ENCODE measurements at regions not wholly inside any gene's neighbourhood (a gene's known extent, or its start where the extent isn't known, plus 50 kb on each side); places are given as distances from the start of the nearest gene placed in this dataset.

GRCh38 chr11:80255021-80255420 lies 814.2 kb upstream of the TENM4 start:
- ATAC-seq (no peak), FAIRE-seq (no peak), DNase-seq (ENCODE audit: low read depth in 1 of 2, low spot score in 1 of 2) (no peak)
- CTCF ChIA-PET, result no interaction called here
- H3K4me1 ChIP-seq, result no peaks in the 10 kb centered on the region
- no peaks in the 10 kb centered on the region for H3K9me3 ChIP-seq
- no peak overlapping the region for H3K27ac ChIP-seq
- no peak overlapping the region for H3K4me3 ChIP-seq
- POLR2A ChIA-PET, result no interaction called here
- TF ChIP-seq SMC3 (IDR thresholded peaks at IDR 0.05) (no peak), MAZ (IDR thresholded peaks at IDR 0.05; ENCODE audit: borderline replicate concordance, low read depth, low read length) (no peak)
- no peak overlapping the region for H3K4me2 ChIP-seq

GRCh38 chr11:80241766-80242165 lies 800.9 kb upstream of the TENM4 start:
- no peak overlapping the region for H3K4me3 ChIP-seq
- CTCF ChIA-PET, result no interaction called here
- no peaks in the 10 kb centered on the region; the same call in 2 of the 3 replicates for H3K9me3 ChIP-seq
- FAIRE-seq (no peak), DNase-seq (ENCODE audit: low read depth in 1 of 2, low spot score in 1 of 2) (no peak), ATAC-seq (no peak)
- POLR2A ChIA-PET, result no interaction called here
- H3K27ac ChIP-seq, result no peak overlapping the region
- TF ChIP-seq RAD21 (conservative IDR thresholded peaks at IDR 0.05 in 1 of 2, IDR thresholded peaks at IDR 0.05 in 1 of 2) (no peak), PBX3 (IDR thresholded peaks at IDR 0.05) (no peak), HOXB5 (CRISPR knock-in tag; IDR thresholded peaks at IDR 0.05) (no peak), KDM1A (IDR thresholded peaks at IDR 0.05; ENCODE audit: low read depth) (no peak), TFCP2L1 (CRISPR knock-in tag; IDR thresholded peaks at IDR 0.05) (no peak), TP53 (CRISPR knock-in tag; IDR thresholded peaks at IDR 0.05) (no peak)
- 24% methylated on average over 3 of the region's 3 CpGs for WGBS (ENCODE audit: missing lambda C conversion rate)
- no peaks in the 10 kb centered on the region for H3K4me1 ChIP-seq
- H3K4me2 ChIP-seq, result no peak overlapping the region

- no peak for DNase-seq (ENCODE audit: low read depth in 1 of 2, low spot score in 1 of 2)
- Histone ChIP-seq H3K4me3 (no peak overlapping the region), H3K27ac (no peak overlapping the region), H3K4me1 (no peaks in the 10 kb centered on the region), H3K4me2 (no peak overlapping the region), H3K9me3 (no peaks in the 10 kb centered on the region; the same call in 2 of the 3 replicates)
- FAIRE-seq, result no peak
- ChIA-PET CTCF (no interaction called here), POLR2A (no interaction called here)
- TF ChIP-seq HOXA7 (CRISPR knock-in tag; IDR thresholded peaks at IDR 0.05) (no peak), ELK1 (IDR thresholded peaks at IDR 0.05; ENCODE audit: low read depth, low read length) (no peak), JUNB (IDR thresholded peaks at IDR 0.05) (no peak), FOSL2 (IDR thresholded peaks at IDR 0.05) (no peak), FOSL2 (CRISPR knock-in tag; IDR thresholded peaks at IDR 0.05) (no peak), NFE2L2 (conservative IDR thresholded peaks at IDR 0.05; ENCODE audit: low read length) (no peak), PBX3 (IDR thresholded peaks at IDR 0.05) (no peak), TFCP2L1 (CRISPR knock-in tag; IDR thresholded peaks at IDR 0.05) (no peak), FOXS1 (CRISPR knock-in tag; IDR thresholded peaks at IDR 0.05) (no peak), CBX8 (IDR thresholded peaks at IDR 0.05) (no peak), HOXB13 (CRISPR knock-in tag; IDR thresholded peaks at IDR 0.05; ENCODE audit: low read depth) (no peak), RARB (CRISPR knock-in tag; IDR thresholded peaks at IDR 0.05) (no peak), MYC (IDR thresholded peaks at IDR 0.05; ENCODE audit: borderline replicate concordance, low read length) (no peak), EP300 (IDR thresholded peaks at IDR 0.05) (no peak), RCOR1 (IDR thresholded peaks at IDR 0.05; ENCODE audit: low read depth, low read length) (no peak), ZNF302 (CRISPR knock-in tag; IDR thresholded peaks at IDR 0.05) (no peak), HES2 (IDR thresholded peaks at IDR 0.05) (no peak), ZSCAN20 (CRISPR knock-in tag; IDR thresholded peaks at IDR 0.05) (no peak), RFX5 (IDR thresholded peaks at IDR 0.05) (no peak), CEBPB (IDR thresholded peaks at IDR 0.05) (no peak)
- ATAC-seq, result no peak
- WGBS (ENCODE audit: missing lambda C conversion rate), result 9% methylated on average over 1 of the region's 1 CpG
Observed at GRCh38 chr11:80240245-80240644, 799.4 kb upstream of the TENM4 start.
